PFSK-1 (cell line): ENCODE measurements at regions not wholly inside any gene's neighbourhood (a gene's known extent, or its start where the extent isn't known, plus 50 kb on each side); places are given as distances from the start of the nearest gene placed in this dataset.

ENCODE experiments used
- FOXP2 ChIP-seq: optimal IDR thresholded peaks from 2 replicates; pipeline ENCODE3; 2011; ENCODE audit warnings: borderline replicate concordance, control low read depth, inconsistent platforms; ENCODE audit not compliant: insufficient read depth; ENCODE audit errors: extremely low read length, extremely low read depth
- POLR2AphosphoS5 ChIP-seq: IDR thresholded peaks from 2 replicates; pipeline ENCODE4 v1.6.1; 2012; ENCODE audit warnings: low read depth, mild to moderate bottlenecking, control low read depth, low read length, moderate library complexity
- REST ChIP-seq, 2 experiments: IDR thresholded peaks; 2 replicates each; pipeline versions ENCODE4 v1.6.1 to v1.8.0; 2011 to 2012; ENCODE audit warnings: low read depth in 2 of 2, low read length in 2 of 2, control low read depth in 1 of 2, inconsistent platforms in 1 of 2, mild to moderate bottlenecking in 1 of 2, moderate library complexity in 1 of 2; ENCODE audit not compliant: insufficient read depth in 1 of 2
- SIN3A ChIP-seq: IDR thresholded peaks from 2 replicates; pipeline ENCODE4 v1.6.1; 2012; ENCODE audit warnings: mild to moderate bottlenecking, low read length, moderate library complexity, borderline replicate concordance; ENCODE audit not compliant: insufficient read depth
- TAF1 ChIP-seq: IDR thresholded peaks from 2 replicates; pipeline ENCODE4 v1.6.1; 2012; ENCODE audit warnings: low read length, control low read depth, borderline replicate concordance; ENCODE audit not compliant: insufficient read depth

GRCh38 chr22:47759909-47760308, 997.5 kb downstream of the TBC1D22A start:
- no peak for TF ChIP-seq REST (IDR thresholded peaks at IDR 0.05; ENCODE audit: insufficient read depth in 1 of 2, low read depth in 2 of 2, low read length in 2 of 2)
- TF ChIP-seq TAF1: no peak
- no peak for TF ChIP-seq SIN3A
- no peak for TF ChIP-seq POLR2AphosphoS5
- TF ChIP-seq FOXP2: no peak

- TF ChIP-seq FOXP2 (no peak), REST (IDR thresholded peaks at IDR 0.05; ENCODE audit: insufficient read depth in 1 of 2, low read depth in 2 of 2, low read length in 2 of 2) (no peak), SIN3A (no peak), TAF1 (no peak), POLR2AphosphoS5 (no peak)
Measured at GRCh38 chr22:47757741-47758140, 995.3 kb downstream of the TBC1D22A start.

- TF ChIP-seq POLR2AphosphoS5 (no peak), FOXP2 (no peak)
Measured at GRCh38 chr22:47750086-47750485, 987.6 kb downstream of the TBC1D22A start.

DNA sequence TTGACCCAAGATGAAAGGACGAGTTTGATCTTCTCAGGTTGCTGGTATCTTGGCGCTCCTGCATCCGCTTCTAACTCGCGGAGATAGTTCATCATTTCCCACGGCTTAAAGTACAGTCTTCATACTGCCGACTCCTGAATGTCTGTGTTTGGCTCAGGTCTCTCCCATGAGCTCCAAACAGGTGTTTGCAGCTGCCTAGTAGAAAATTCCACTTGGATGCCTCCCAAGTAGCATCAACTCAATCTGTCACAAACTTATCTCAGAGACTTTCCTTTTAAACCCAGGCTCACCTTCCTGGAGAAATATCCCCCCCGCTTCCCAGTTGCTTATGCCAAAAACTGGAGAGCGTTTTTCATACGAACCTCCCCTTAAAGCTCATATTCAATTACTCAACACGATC, 986.5 kb downstream of the TBC1D22A start:
- no peak for TF ChIP-seq POLR2AphosphoS5
- no peak for TF ChIP-seq TAF1
- TF ChIP-seq SIN3A: no peak
- TF ChIP-seq FOXP2: no peak
- TF ChIP-seq REST (IDR thresholded peaks at IDR 0.05; ENCODE audit: insufficient read depth in 1 of 2, low read depth in 2 of 2, low read length in 2 of 2): no peak

GRCh38 chr22:47748271-47748670, 985.8 kb downstream of the TBC1D22A start:
- TF ChIP-seq REST (IDR thresholded peaks at IDR 0.05; ENCODE audit: insufficient read depth in 1 of 2, low read depth in 2 of 2, low read length in 2 of 2): no peak
- TF ChIP-seq FOXP2: no peak
- TF ChIP-seq SIN3A: no peak
- TF ChIP-seq TAF1: no peak
- TF ChIP-seq POLR2AphosphoS5: no peak
